HG03575 (cell line): ENCODE measurements at regions not wholly inside any gene's neighbourhood (a gene's known extent, or its start where the extent isn't known, plus 50 kb on each side); places are given as distances from the start of the nearest gene placed in this dataset.
"Not testable (repeated sequence)": the region's sequence is repeated elsewhere in the genome, so short reads cannot be mapped to it uniquely, and the experiment has no call there.

Experiments
- ATAC-seq: cut with Tn5 transposase; IDR thresholded peaks from one replicate; pipeline ENCODE4 v1.9.1; 2021; ENCODE audit not compliant: unreplicated experiment, insufficient number of reproducible peaks, low FRiP score; ENCODE audit errors: extremely low read depth

GRCh38 chrX:1140236-1140681, 72.2 kb downstream of the CRLF2 start:
- ATAC-seq: no peak

GRCh38 chrX:1139185-1139500, 73.3 kb downstream of the CRLF2 start:
- no peak for ATAC-seq

GRCh38 chrX:1138476-1139184, 73.8 kb downstream of the CRLF2 start:
- ATAC-seq: no peak

- ATAC-seq: no peak
Measured at GRCh38 chrX:1137531-1137930, 74.9 kb downstream of the CRLF2 start.

GRCh38 chrX:1136582-1136981, 75.9 kb downstream of the CRLF2 start:
- not testable (repeated sequence) for ATAC-seq

GRCh38 chrX:1134976-1135375, 77.5 kb downstream of the CRLF2 start:
- ATAC-seq: no peak

- ATAC-seq: no peak
Measured at GRCh38 chrX:1134156-1134555, 78.3 kb downstream of the CRLF2 start.

GRCh38 chrX:1126738-1127137, 85.7 kb downstream of the CRLF2 start:
- no peak for ATAC-seq

- ATAC-seq: no peak
Measured at GRCh38 chrX:1124531-1124930, 87.9 kb downstream of the CRLF2 start.

- ATAC-seq: not testable (repeated sequence)
Measured at GRCh38 chrX:1122851-1123250, 89.6 kb downstream of the CRLF2 start.

GRCh38 chrX:1119275-1119674, 93.2 kb downstream of the CRLF2 start:
- no peak for ATAC-seq

GRCh38 chrX:1118572-1119199, 93.8 kb downstream of the CRLF2 start:
- ATAC-seq: no peak

GRCh38 chrX:1115411-1115810, 97.0 kb downstream of the CRLF2 start:
- not testable (repeated sequence) for ATAC-seq

GRCh38 chrX:1112321-1112720, 100.1 kb downstream of the CRLF2 start:
- no peak for ATAC-seq

- no peak for ATAC-seq
Measured at GRCh38 chrX:1111601-1112300, 100.7 kb downstream of the CRLF2 start.

GRCh38 chrX:1109580-1110119, 102.8 kb downstream of the CRLF2 start:
- no peak for ATAC-seq

- ATAC-seq: no peak
Measured at GRCh38 chrX:1108501-1109445, 103.7 kb downstream of the CRLF2 start.

- ATAC-seq: no peak
Measured at GRCh38 chrX:1106478-1107210, 105.8 kb downstream of the CRLF2 start.
